ENCODE measurements at regions not wholly inside any gene's neighbourhood (a gene's known extent, or its start where the extent isn't known, plus 50 kb on each side); places are given as distances from the start of the nearest gene placed in this dataset.

- TF ChIP-seq SUZ12 (IDR thresholded peaks at IDR 0.05; ENCODE audit: extremely low read depth, insufficient read depth, insufficient read length): no peak
- no peak for TF ChIP-seq ZNF274 (IDR thresholded peaks at IDR 0.05; ENCODE audit: low read depth, low read length)
- TF ChIP-seq YY1 (IDR thresholded peaks at IDR 0.05; ENCODE audit: insufficient read depth, insufficient read length): no peak
- no peaks in the 10 kb centered on the region for H3K9me3 ChIP-seq (ENCODE audit: insufficient read depth, low read length)
- no peaks in the 10 kb centered on the region for H3K4me1 ChIP-seq (ENCODE audit: insufficient read depth, insufficient read length)
- no peaks in the 10 kb centered on the region for H3K27me3 ChIP-seq (ENCODE audit: insufficient read depth, insufficient read length)
- DNase-seq (ENCODE audit: low read depth, low spot score): no peak
- no peak overlapping the region for H3K9ac ChIP-seq (ENCODE audit: insufficient read length, low read depth)
- H3K4me3 ChIP-seq (ENCODE audit: insufficient read length, low read depth): no peak overlapping the region
- no peaks in the 10 kb centered on the region for H3K36me3 ChIP-seq (ENCODE audit: insufficient read depth, insufficient read length, low read length)
These were observed 192.6 kb downstream of the PCDH17 start for GRCh38 chr13:57824121-57824520.

GRCh38 chr13:57825066-57825465, 193.5 kb downstream of the PCDH17 start:
- Histone ChIP-seq H3K9ac (ENCODE audit: insufficient read length, low read depth) (no peak overlapping the region), H3K9me3 (ENCODE audit: insufficient read depth, low read length) (no peaks in the 10 kb centered on the region), H3K36me3 (ENCODE audit: insufficient read depth, insufficient read length, low read length) (no peaks in the 10 kb centered on the region), H3K4me3 (ENCODE audit: insufficient read length, low read depth) (no peak overlapping the region), H3K4me1 (ENCODE audit: insufficient read depth, insufficient read length) (no peaks in the 10 kb centered on the region), H3K27me3 (ENCODE audit: insufficient read depth, insufficient read length) (no peaks in the 10 kb centered on the region)
- TF ChIP-seq YY1 (IDR thresholded peaks at IDR 0.05; ENCODE audit: insufficient read depth, insufficient read length) (no peak), ZNF274 (IDR thresholded peaks at IDR 0.05; ENCODE audit: low read depth, low read length) (no peak), SUZ12 (IDR thresholded peaks at IDR 0.05; ENCODE audit: extremely low read depth, insufficient read depth, insufficient read length) (no peak)
- no peak for DNase-seq (ENCODE audit: low read depth, low spot score)

GRCh38 chr13:57829496-57829895, 198.0 kb downstream of the PCDH17 start:
- TF ChIP-seq YY1 (IDR thresholded peaks at IDR 0.05; ENCODE audit: insufficient read depth, insufficient read length) (no peak), SUZ12 (IDR thresholded peaks at IDR 0.05; ENCODE audit: extremely low read depth, insufficient read depth, insufficient read length) (no peak), ZNF274 (IDR thresholded peaks at IDR 0.05; ENCODE audit: low read depth, low read length) (no peak)
- no peaks in the 10 kb centered on the region for H3K4me1 ChIP-seq (ENCODE audit: insufficient read depth, insufficient read length)
- H3K9me3 ChIP-seq (ENCODE audit: insufficient read depth, low read length): no peaks in the 10 kb centered on the region

GRCh38 chr13:57832187-57832586, 200.6 kb downstream of the PCDH17 start:
- Histone ChIP-seq H3K9me3 (ENCODE audit: insufficient read depth, low read length) (no peaks in the 10 kb centered on the region), H3K4me1 (ENCODE audit: insufficient read depth, insufficient read length) (no peaks in the 10 kb centered on the region), H3K4me3 (ENCODE audit: insufficient read length, low read depth) (no peak overlapping the region), H3K36me3 (ENCODE audit: insufficient read depth, insufficient read length, low read length) (no peaks in the 10 kb centered on the region), H3K9ac (ENCODE audit: insufficient read length, low read depth) (no peak overlapping the region), H3K27me3 (ENCODE audit: insufficient read depth, insufficient read length) (no peaks in the 10 kb centered on the region)
- DNase-seq (ENCODE audit: low read depth, low spot score): no peak
- TF ChIP-seq ZNF274 (IDR thresholded peaks at IDR 0.05; ENCODE audit: low read depth, low read length) (no peak), YY1 (IDR thresholded peaks at IDR 0.05; ENCODE audit: insufficient read depth, insufficient read length) (no peak), SUZ12 (IDR thresholded peaks at IDR 0.05; ENCODE audit: extremely low read depth, insufficient read depth, insufficient read length) (no peak)

More at GRCh38 chr13:57829496-57829895, 198.0 kb downstream of the PCDH17 start:
- no peak overlapping the region for H3K9ac ChIP-seq (ENCODE audit: insufficient read length, low read depth)
- no peaks in the 10 kb centered on the region for H3K27me3 ChIP-seq (ENCODE audit: insufficient read depth, insufficient read length)
- no peak overlapping the region for H3K4me3 ChIP-seq (ENCODE audit: insufficient read length, low read depth)
- no peaks in the 10 kb centered on the region for H3K36me3 ChIP-seq (ENCODE audit: insufficient read depth, insufficient read length, low read length)
- DNase-seq (ENCODE audit: low read depth, low spot score): no peak

- H3K4me3 ChIP-seq (ENCODE audit: insufficient read length, low read depth): no peak overlapping the region
- DNase-seq (ENCODE audit: low read depth, low spot score): no peak
- no peaks in the 10 kb centered on the region for H3K4me1 ChIP-seq (ENCODE audit: insufficient read depth, insufficient read length)
- H3K27me3 ChIP-seq (ENCODE audit: insufficient read depth, insufficient read length): no peaks in the 10 kb centered on the region
- no peak for TF ChIP-seq YY1 (IDR thresholded peaks at IDR 0.05; ENCODE audit: insufficient read depth, insufficient read length)
- TF ChIP-seq SUZ12 (IDR thresholded peaks at IDR 0.05; ENCODE audit: extremely low read depth, insufficient read depth, insufficient read length): no peak
- no peak for TF ChIP-seq ZNF274 (IDR thresholded peaks at IDR 0.05; ENCODE audit: low read depth, low read length)
- no peak overlapping the region for H3K9ac ChIP-seq (ENCODE audit: insufficient read length, low read depth)
- H3K9me3 ChIP-seq (ENCODE audit: insufficient read depth, low read length): no peaks in the 10 kb centered on the region
- H3K36me3 ChIP-seq (ENCODE audit: insufficient read depth, insufficient read length, low read length): no peaks in the 10 kb centered on the region
These were observed 206.3 kb downstream of the PCDH17 start for GRCh38 chr13:57837801-57838200.

GRCh38 chr13:57843521-57843920, 212.0 kb downstream of the PCDH17 start:
- Histone ChIP-seq H3K4me3 (ENCODE audit: insufficient read length, low read depth) (no peak overlapping the region), H3K4me1 (ENCODE audit: insufficient read depth, insufficient read length) (no peaks in the 10 kb centered on the region), H3K9ac (ENCODE audit: insufficient read length, low read depth) (no peak overlapping the region), H3K27me3 (ENCODE audit: insufficient read depth, insufficient read length) (no peaks in the 10 kb centered on the region), H3K36me3 (ENCODE audit: insufficient read depth, insufficient read length, low read length) (no peaks in the 10 kb centered on the region), H3K9me3 (ENCODE audit: insufficient read depth, low read length) (no peaks in the 10 kb centered on the region)
- TF ChIP-seq YY1 (IDR thresholded peaks at IDR 0.05; ENCODE audit: insufficient read depth, insufficient read length) (no peak), SUZ12 (IDR thresholded peaks at IDR 0.05; ENCODE audit: extremely low read depth, insufficient read depth, insufficient read length) (no peak), ZNF274 (IDR thresholded peaks at IDR 0.05; ENCODE audit: low read depth, low read length) (no peak)
- DNase-seq (ENCODE audit: low read depth, low spot score): no peak

GRCh38 chr13:57846600-57847173, 215.1 kb downstream of the PCDH17 start:
- no peaks in the 10 kb centered on the region for H3K9me3 ChIP-seq (ENCODE audit: insufficient read depth, low read length)
- H3K9ac ChIP-seq (ENCODE audit: insufficient read length, low read depth): no peak overlapping the region
- no peak overlapping the region for H3K4me3 ChIP-seq (ENCODE audit: insufficient read length, low read depth)
- H3K27me3 ChIP-seq (ENCODE audit: insufficient read depth, insufficient read length): no peaks in the 10 kb centered on the region
- no peak for DNase-seq (ENCODE audit: low read depth, low spot score)
- H3K36me3 ChIP-seq (ENCODE audit: insufficient read depth, insufficient read length, low read length): no peaks in the 10 kb centered on the region
- no peaks in the 10 kb centered on the region for H3K4me1 ChIP-seq (ENCODE audit: insufficient read depth, insufficient read length)
- TF ChIP-seq SUZ12 (IDR thresholded peaks at IDR 0.05; ENCODE audit: extremely low read depth, insufficient read depth, insufficient read length): no peak
- no peak for TF ChIP-seq ZNF274 (IDR thresholded peaks at IDR 0.05; ENCODE audit: low read depth, low read length)
- no peak for TF ChIP-seq YY1 (IDR thresholded peaks at IDR 0.05; ENCODE audit: insufficient read depth, insufficient read length)

All from NT2/D1 (cell line).